GM21526 (cell line): ENCODE measurements at regions not wholly inside any gene's neighbourhood (a gene's known extent, or its start where the extent isn't known, plus 50 kb on each side); places are given as distances from the start of the nearest gene placed in this dataset.
"Not testable (repeated sequence)": the region's sequence is repeated elsewhere in the genome, so short reads cannot be mapped to it uniquely, and the experiment has no call there.

ENCODE experiments used
- ATAC-seq: cut with Tn5 transposase; IDR thresholded peaks from one replicate; pipeline ENCODE4 v1.9.1; 2021; ENCODE audit warnings: moderate library complexity; ENCODE audit not compliant: unreplicated experiment, low FRiP score

GRCh38 chr4:124111411-124111810, 601.1 kb downstream of the ANKRD50 start:
- no peak for ATAC-seq

- peak; percentile 56 for ATAC-seq
Observed at GRCh38 chr4:124111922-124112321, 600.6 kb downstream of the ANKRD50 start.

- no peak for ATAC-seq
Observed at GRCh38 chr4:124118061-124118460, 594.5 kb downstream of the ANKRD50 start.

- no peak for ATAC-seq
Observed at GRCh38 chr4:124121461-124121971, 591.0 kb downstream of the ANKRD50 start.

GRCh38 chr4:124123181-124123580, 589.4 kb downstream of the ANKRD50 start:
- no peak for ATAC-seq

- ATAC-seq: no peak
Observed at GRCh38 chr4:124123721-124124120, 588.8 kb downstream of the ANKRD50 start.

- not testable (repeated sequence) for ATAC-seq
Observed at GRCh38 chr4:124131324-124131723, 581.2 kb downstream of the ANKRD50 start.

- ATAC-seq: no peak
Observed at GRCh38 chr4:124132161-124132560, 580.4 kb downstream of the ANKRD50 start.

GRCh38 chr4:124133753-124134152, 578.8 kb downstream of the ANKRD50 start:
- no peak for ATAC-seq

GRCh38 chr4:124135409-124135813, 577.1 kb downstream of the ANKRD50 start:
- no peak for ATAC-seq

GRCh38 chr4:124139044-124139443, 573.5 kb downstream of the ANKRD50 start:
- no peak for ATAC-seq

- ATAC-seq: no peak
Observed at GRCh38 chr4:124143632-124144031, 568.9 kb downstream of the ANKRD50 start.

- no peak for ATAC-seq
Observed at GRCh38 chr4:124144238-124144654, 568.3 kb downstream of the ANKRD50 start.

- ATAC-seq: no peak
Observed at GRCh38 chr4:124146068-124146467, 566.5 kb downstream of the ANKRD50 start.

GRCh38 chr4:124151031-124151430, 561.5 kb downstream of the ANKRD50 start:
- no peak for ATAC-seq

- ATAC-seq: no peak
Observed at GRCh38 chr4:124152132-124152531, 560.4 kb downstream of the ANKRD50 start.

- no peak for ATAC-seq
Observed at GRCh38 chr4:124155239-124155638, 557.3 kb downstream of the ANKRD50 start.

- ATAC-seq: no peak
Observed at GRCh38 chr4:124157396-124158083, 555.0 kb downstream of the ANKRD50 start.

- no peak for ATAC-seq
Observed at GRCh38 chr4:124163401-124163800, 549.1 kb downstream of the ANKRD50 start.

GRCh38 chr4:124167602-124168001, 544.9 kb downstream of the ANKRD50 start:
- ATAC-seq: no peak

GRCh38 chr4:124169524-124169923, 543.0 kb downstream of the ANKRD50 start:
- not testable (repeated sequence) for ATAC-seq

GRCh38 chr4:124173912-124174311, 538.6 kb downstream of the ANKRD50 start:
- no peak for ATAC-seq
